ENCODE measurements at regions not wholly inside any gene's neighbourhood (a gene's known extent, or its start where the extent isn't known, plus 50 kb on each side); places are given as distances from the start of the nearest gene placed in this dataset.
"Not testable (repeated sequence)": the region's sequence is repeated elsewhere in the genome, so short reads cannot be mapped to it uniquely, and the experiment has no call there.

DNA sequence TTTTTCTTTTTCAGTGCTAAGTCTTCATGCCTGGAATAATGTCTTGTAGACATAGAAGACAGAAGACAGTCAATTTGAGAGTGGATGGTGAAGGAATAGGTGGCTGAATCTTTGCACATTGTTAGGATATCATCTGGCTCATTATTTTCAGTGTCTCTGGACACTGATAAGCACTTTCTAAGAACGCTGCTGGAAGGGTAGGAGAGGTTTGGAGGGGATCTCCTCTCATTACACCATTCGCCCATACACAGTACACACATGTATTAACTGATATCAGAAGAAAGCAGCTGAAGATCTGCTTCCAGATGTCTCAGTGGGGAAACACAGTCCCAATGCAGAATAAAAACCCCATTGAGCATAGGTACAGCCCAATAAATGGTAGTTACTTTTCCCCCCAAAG, 461.1 kb upstream of the DCN start:
- DNase-seq (ENCODE audit: extremely low read depth, low read depth), result no peak

DNA sequence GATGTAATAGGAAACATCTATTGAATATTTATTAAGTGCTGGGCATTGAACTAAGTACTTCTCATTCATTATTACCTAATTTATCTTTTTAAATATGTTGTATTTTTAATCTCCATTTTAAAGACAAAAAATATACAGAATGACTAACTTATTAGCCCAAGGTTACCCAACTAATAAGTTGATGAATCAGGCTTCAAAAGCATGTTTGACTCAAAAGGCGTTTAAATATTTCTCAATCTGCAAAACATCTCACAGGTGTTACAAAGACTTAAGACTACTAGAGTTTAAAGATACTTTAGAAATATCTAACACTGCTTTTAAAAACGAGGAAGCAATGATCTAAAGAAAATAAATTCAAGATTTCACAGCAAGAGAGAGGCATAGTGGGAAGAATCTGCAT, 457.4 kb upstream of the DCN start:
- no peak for DNase-seq (ENCODE audit: extremely low read depth, low read depth)

GRCh38 chr12:91639327-91639726, 456.7 kb upstream of the DCN start:
- no peak for DNase-seq (ENCODE audit: extremely low read depth, low read depth)

DNA sequence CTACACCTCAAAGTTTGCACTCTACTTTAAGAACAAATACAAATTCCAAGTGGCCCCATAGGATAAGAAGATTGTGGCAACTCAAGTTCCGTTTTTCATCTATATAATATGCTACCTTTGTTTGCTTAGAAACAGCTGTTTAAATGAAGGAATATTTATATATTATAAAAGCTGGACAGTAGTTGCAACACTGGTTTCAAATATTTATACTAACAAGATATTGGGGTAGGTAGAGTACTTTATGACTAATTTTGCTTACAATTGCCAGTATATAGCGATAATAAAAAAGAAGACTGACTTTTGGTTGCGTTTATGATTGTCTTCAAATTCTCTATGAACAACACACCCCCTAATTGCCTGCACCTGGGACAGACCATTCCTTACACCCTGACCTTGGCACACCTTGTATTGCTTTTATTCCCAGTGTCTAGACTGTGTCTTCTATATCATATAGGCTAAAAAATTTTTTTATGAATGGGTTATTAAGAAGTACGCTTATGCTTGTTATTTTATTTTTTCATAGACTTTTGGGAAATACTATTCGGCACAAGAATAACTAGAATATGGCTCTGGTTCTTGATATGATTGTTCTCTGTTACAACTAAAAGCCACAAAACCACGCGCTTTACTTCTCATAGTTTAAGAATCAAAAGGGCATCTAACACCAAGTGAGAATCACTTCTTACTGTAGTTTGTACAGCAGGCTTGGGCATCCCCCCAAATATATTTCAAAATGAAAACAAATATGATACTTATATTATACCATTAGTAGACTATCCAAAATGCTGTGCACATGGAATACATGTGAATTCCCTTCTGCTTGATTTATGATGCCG, 455.4 kb upstream of the DCN start:
- DNase-seq (ENCODE audit: extremely low read depth, low read depth), result no peak

GRCh38 chr12:91636721-91637120, 454.1 kb upstream of the DCN start:
- DNase-seq (ENCODE audit: extremely low read depth, low read depth), result no peak

DNA sequence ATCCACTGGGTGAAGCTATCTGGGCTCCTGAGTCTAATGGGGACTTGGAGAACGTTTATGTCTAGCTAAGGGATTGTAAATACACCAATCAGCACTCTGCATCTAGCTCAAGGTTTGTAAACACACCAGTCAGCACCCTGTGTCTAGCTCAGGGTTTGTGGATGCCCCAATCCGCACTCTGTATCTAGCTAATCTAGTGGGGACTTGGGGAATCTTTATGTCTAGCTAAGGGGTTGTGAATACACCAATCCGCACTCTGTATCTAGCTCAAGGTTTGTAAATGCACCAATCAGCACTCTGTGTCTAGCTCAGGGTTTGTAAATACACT, 451.7 kb upstream of the DCN start:
- not testable (repeated sequence) for DNase-seq (ENCODE audit: extremely low read depth, low read depth)

- DNase-seq (ENCODE audit: extremely low read depth, low read depth), result no peak
Measured at GRCh38 chr12:91633734-91634357, 451.2 kb upstream of the DCN start.

GRCh38 chr12:91633206-91633605, 450.6 kb upstream of the DCN start:
- DNase-seq (ENCODE audit: extremely low read depth, low read depth), result no peak

GRCh38 chr12:91632042-91632786, 449.6 kb upstream of the DCN start:
- no peak for DNase-seq (ENCODE audit: extremely low read depth, low read depth)

GRCh38 chr12:91630596-91631293, 448.1 kb upstream of the DCN start:
- no peak for DNase-seq (ENCODE audit: extremely low read depth, low read depth)

GRCh38 chr12:91630083-91630482, 447.5 kb upstream of the DCN start:
- DNase-seq (ENCODE audit: extremely low read depth, low read depth), result no peak

DNA sequence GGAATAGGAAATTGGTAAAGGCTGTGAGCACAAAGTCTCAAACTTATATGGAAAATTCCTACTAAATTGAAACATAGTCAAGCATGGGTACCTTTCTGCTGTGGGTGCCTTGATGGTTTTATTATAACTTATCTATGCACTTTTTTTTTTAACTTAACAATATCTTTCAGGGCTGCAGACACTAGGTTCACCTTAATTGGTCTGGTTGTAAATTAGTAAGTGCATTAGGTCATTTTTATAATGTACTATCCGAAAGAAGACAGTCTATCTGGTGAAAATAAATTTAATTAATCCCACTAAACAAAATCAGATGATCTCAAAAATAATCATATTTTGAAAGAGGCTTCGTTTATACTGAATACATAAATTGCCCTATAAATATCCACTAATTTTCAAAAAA, 446.8 kb upstream of the DCN start:
- DNase-seq (ENCODE audit: extremely low read depth, low read depth), result no peak

DNA sequence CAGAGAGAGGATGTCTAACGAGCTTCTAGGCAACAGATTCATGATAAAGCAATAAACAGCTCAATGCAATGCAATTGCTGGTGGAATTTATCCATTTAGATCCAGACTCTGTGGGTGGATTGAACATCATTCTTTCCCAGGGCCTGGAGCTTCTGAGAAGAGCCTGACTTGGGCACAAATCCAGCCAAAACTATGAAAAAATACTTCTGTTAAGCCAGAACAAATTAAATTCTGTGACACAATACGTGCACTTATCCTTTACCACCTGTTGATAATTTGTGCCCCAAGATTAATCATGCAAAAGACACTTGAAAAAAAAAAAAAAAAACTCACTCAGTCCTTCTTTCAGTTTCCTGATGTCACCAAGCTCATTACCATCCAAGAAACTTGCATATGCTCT, 446.0 kb upstream of the DCN start:
- no peak for DNase-seq (ENCODE audit: extremely low read depth, low read depth)

DNA sequence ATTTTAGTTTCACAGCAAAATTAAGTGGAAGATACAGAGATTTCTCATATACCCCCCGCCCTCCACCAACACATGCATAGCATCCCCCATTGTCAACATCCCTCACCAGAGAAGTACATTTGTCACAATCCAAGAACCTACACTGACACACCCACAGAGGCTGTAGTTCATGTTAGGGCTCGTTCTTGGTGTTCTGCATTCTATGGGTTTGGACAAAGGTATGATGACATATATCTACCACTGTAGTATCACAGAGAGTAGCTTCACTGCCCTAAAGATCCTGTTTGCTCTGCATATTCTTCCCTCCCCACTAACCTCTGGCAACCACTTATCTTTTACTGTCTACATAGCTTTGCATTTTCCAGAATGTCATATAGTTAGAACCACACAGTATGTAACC, 444.6 kb upstream of the DCN start:
- no peak for DNase-seq (ENCODE audit: extremely low read depth, low read depth)

GRCh38 chr12:91622981-91623380, 440.4 kb upstream of the DCN start:
- DNase-seq (ENCODE audit: extremely low read depth, low read depth), result no peak

GRCh38 chr12:91622037-91622436, 439.4 kb upstream of the DCN start:
- DNase-seq (ENCODE audit: extremely low read depth, low read depth), result no peak

- DNase-seq (ENCODE audit: extremely low read depth, low read depth), result no peak
Measured at GRCh38 chr12:91620992-91621391, 438.4 kb upstream of the DCN start.

DNA sequence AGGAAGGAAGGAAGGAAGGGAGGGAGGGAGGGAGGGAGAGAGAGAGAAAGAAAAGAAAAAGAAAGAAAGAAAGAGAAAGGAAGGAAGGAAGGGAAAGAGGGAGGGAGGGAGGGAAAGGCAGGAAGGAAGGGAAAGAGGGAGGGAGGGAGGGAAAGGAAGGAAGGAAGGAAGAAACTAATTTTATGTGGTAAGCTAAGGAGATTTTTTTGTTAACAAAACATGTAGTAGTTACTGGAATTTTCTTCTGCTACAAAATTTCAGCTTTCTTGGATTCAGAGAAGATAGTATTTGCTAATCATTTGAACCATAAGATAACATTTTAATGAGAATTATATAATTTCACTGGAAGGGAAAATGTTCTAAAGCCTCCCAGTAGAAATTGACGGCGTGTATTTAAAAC, 437.8 kb upstream of the DCN start:
- DNase-seq (ENCODE audit: extremely low read depth, low read depth), result no peak

GRCh38 chr12:91618281-91618680, 435.7 kb upstream of the DCN start:
- DNase-seq (ENCODE audit: extremely low read depth, low read depth), result no peak

DNA sequence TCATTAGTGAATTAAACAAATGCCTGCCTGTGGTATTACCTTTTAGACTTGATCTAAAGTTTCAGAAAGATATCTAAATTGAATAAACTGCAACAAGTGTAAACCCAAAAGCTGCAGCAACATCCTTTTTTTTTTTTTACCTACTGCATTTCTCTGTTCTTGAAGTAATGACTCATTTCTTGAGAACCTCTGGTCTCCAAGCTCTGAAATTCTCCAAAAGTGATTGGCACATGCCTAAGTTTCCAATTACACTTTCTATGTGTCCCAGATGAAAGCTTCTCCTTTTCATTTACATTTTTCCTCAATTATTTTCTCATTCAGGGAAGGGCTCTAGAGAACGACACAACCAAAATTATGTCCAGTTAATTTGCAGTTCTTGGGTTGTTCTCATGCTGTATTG, 435.2 kb upstream of the DCN start:
- DNase-seq (ENCODE audit: extremely low read depth, low read depth), result no peak

- no peak for DNase-seq (ENCODE audit: extremely low read depth, low read depth)
Measured at GRCh38 chr12:91616416-91616815, 433.8 kb upstream of the DCN start.

Measured in NCI-H460 (cell line).